ENCODE measurements at regions not wholly inside any gene's neighbourhood (a gene's known extent, or its start where the extent isn't known, plus 50 kb on each side); places are given as distances from the start of the nearest gene placed in this dataset.
"Not testable (repeated sequence)": the region's sequence is repeated elsewhere in the genome, so short reads cannot be mapped to it uniquely, and the experiment has no call there.

DNA sequence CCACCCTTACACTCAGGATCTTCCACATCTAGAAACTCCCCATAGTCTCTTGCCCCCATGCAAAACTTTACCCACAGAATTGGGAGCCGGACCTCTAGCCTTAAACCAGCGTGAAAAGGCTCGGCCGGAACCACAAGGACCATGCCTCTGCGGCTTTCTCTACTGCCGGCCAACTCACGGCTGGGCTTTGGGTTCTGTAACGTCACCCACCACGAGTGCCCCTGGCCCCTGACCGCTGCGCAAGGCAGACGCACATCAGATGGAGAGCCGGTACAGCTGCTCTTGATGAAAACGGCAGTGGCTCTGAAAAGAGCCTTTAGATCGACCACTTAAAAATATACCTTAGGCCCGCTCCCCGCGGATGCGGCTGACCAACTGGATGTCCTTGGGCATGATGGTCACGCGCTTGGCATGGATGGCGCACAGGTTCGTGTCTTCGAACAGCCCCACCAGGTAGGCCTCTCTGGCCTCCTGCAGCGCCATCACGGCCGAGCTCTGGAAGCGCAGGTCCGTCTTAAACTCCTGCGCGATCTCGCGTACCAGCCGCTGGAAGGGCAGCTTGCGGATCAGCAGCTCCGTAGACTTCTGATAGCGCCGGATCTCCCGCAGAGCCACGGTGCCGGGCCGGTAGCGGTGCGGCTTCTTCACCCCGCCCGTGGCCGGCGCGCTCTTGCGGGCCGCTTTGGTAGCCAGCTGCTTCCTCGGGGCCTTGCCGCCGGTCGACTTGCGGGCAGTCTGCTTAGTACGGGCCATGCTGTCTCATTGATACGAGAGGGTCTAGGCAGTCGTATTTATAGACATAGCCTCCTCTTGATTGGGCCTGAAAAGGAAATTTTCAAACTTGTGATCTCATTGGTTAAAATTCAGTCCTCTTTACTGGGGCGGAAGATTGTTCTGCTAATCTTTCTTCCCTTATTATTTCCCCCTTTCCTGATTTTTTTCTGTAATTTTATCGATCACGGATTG, 66.3 kb downstream of the FAM72C start:
- H3K27me3 ChIP-seq; H3K4me3 ChIP-seq; H3K9me3 ChIP-seq; H3K36me3 ChIP-seq (replicated peaks in 1 of 2; ENCODE audit: insufficient read depth in 1 of 2, low read depth in 2 of 2); intact Hi-C loops (cut with DNase I); H3K4me1 ChIP-seq: not testable (repeated sequence)
- WGBS, 2 donors: 0 to 47% methylated on average over 3 to 15 of the region's 62 CpGs
- ATAC-seq: peak; percentile 15
- TF ChIP-seq POLR2A (IDR thresholded peaks at IDR 0.05): peak in 1 of 3 donors; percentile 47
- TF ChIP-seq, protein P1, sequence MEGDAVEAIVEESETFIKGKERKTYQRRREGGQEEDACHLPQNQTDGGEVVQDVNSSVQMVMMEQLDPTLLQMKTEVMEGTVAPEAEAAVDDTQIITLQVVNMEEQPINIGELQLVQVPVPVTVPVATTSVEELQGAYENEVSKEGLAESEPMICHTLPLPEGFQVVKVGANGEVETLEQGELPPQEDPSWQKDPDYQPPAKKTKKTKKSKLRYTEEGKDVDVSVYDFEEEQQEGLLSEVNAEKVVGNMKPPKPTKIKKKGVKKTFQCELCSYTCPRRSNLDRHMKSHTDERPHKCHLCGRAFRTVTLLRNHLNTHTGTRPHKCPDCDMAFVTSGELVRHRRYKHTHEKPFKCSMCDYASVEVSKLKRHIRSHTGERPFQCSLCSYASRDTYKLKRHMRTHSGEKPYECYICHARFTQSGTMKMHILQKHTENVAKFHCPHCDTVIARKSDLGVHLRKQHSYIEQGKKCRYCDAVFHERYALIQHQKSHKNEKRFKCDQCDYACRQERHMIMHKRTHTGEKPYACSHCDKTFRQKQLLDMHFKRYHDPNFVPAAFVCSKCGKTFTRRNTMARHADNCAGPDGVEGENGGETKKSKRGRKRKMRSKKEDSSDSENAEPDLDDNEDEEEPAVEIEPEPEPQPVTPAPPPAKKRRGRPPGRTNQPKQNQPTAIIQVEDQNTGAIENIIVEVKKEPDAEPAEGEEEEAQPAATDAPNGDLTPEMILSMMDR (IDR thresholded peaks at IDR 0.05): peak in 2 of 7 experiments; percentile 6 to 18
- H3K27ac ChIP-seq: peak overlapping the region in 3 of 4 donors; percentile 12 to 61 (median 32)
- peak; percentile 22 to 56 (median 46) for DNase-seq

DNA sequence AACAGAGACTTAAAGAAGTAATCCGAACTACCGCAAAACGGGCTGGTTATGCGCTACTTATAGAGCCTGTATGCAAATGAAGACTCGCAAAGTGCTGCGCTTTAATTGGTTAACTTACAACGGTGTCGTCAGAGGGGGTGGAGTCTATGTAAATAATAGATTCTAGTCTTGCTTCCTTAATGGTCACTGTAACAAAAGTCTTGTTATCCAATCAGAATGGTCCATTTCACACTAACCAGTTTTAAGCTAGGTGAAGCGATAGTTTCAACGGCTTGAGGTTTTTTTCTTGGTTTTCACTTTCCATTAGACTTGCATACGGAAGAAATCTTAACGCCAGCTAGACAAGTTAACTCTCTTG, 67.2 kb downstream of the FAM72C start:
- 0 to 2% methylated on average over 7 to 11 of the region's 12 CpGs for WGBS, 2 donors
- intact Hi-C loops (cut with DNase I); H3K4me3 ChIP-seq; H3K36me3 ChIP-seq (replicated peaks in 1 of 2; ENCODE audit: insufficient read depth in 1 of 2, low read depth in 2 of 2); H3K9me3 ChIP-seq; H3K4me1 ChIP-seq; DNase-seq; H3K27me3 ChIP-seq: not testable (repeated sequence)
- peak overlapping the region in 2 of 4 donors; percentile 56 to 76 for H3K27ac ChIP-seq
- peak; percentile 98 for ATAC-seq
- peak in 1 of 3 donors; percentile 1 for TF ChIP-seq POLR2A (IDR thresholded peaks at IDR 0.05)

DNA sequence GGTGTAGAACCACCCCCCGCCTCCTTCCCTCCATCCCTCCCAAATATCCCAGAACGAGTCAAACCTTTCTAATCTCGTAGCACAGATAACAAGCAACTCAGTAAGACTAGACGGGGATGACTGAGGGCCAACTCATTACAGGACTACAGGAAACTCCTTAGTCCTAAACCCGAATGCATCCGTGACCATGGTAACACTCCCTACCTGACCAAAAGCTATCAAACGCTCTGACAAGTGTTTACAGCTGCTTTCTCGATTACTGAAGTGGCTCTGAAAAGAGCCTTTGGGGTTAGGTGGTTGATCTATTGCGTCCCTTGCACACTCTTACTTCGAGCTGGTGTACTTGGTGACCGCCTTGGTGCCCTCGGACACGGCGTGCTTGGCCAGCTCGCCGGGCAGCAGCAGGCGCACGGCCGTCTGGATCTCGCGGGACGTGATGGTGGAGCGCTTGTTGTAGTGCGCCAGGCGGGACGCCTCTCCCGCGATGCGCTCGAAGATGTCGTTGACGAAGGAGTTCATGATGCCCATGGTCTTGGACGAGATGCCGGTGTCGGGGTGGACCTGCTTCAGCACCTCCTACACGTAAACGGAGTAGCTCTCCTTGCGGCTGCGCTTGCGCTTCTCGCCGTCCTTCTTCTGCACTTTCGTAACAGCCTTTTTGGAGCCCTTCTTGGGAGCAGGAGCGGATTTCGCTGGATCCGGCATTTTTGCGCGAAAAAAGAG, 67.7 kb downstream of the FAM72C start:
- H3K27me3 ChIP-seq; H3K9me3 ChIP-seq; intact Hi-C loops (cut with DNase I); H3K36me3 ChIP-seq (replicated peaks in 1 of 2; ENCODE audit: insufficient read depth in 1 of 2, low read depth in 2 of 2); H3K4me1 ChIP-seq; H3K4me3 ChIP-seq: not testable (repeated sequence)
- WGBS, 2 donors: 0 to 6% methylated on average over 16 to 19 of the region's 48 CpGs
- peak overlapping the region in 2 of 4 donors; percentile 56 to 76 for H3K27ac ChIP-seq
- peak; percentile 57 for ATAC-seq
- peak; percentile 27 to 54 (median 44) for DNase-seq
- TF ChIP-seq POLR2A (IDR thresholded peaks at IDR 0.05): peak in 2 of 3 donors; percentile 31 to 56

DNA sequence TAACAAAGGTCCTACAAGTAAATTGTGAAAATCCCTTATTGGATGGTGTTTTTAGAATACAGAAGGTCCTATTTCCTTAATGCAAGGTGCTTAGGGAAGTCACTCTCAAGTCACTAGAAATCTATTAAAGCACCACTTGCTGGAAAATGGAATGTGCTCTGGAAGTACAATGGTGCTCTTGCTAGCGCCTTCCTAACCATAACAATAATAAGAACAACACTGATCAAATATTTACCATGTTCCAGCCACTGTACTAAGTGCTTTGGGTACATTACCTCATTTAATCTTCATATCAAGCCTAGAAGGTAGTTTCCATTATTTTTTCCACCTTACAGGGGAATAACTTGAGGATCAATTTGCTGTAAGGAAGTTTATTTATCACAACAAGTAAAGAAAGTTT, 75.4 kb downstream of the FAM72C start:
- ATAC-seq: peak; percentile 42
- no CpG with 5 or more reads among the region's 1 CpG for WGBS, 2 donors
- H3K27ac ChIP-seq; H3K4me3 ChIP-seq; intact Hi-C loops (cut with DNase I); H3K27me3 ChIP-seq; H3K9me3 ChIP-seq; H3K4me1 ChIP-seq; H3K36me3 ChIP-seq (replicated peaks in 1 of 2; ENCODE audit: insufficient read depth in 1 of 2, low read depth in 2 of 2); DNase-seq: not testable (repeated sequence)

DNA sequence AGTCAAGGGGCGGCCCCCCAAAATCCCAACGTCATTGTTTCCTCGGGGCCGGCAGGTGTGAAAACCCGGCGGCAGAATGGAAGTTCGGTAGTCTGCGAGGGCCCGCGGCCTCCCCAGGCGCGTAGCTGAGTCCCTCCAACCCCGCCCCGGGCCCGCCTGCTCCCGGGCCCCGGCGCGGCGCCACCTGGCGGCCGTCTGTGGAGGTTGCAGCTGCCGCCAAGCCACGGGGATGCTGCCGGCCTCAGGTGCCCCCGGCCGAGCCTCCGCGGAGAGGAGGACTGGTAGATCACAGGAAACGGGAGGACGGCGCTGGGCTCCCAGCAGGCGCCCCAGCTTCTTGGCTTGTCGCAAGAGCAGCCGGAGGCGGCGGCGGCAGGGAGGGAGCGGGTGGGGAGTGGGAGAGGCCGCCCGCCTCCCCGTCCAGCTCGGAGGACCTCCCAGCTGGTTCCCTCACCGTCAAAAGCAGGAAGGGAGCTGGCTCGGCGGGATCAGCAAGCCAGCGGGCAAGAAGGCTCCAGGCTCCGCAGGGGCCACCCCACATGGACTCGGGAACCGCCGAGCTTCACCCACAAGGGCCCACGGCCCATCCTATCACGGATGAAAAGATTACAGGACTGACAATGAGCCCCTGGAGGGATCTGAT, 86.7 kb downstream of the FAM72C start:
- WGBS, 2 donors: no CpG with 5 or more reads among the region's 53 CpGs
- H3K36me3 ChIP-seq (replicated peaks in 1 of 2; ENCODE audit: insufficient read depth in 1 of 2, low read depth in 2 of 2); H3K9me3 ChIP-seq; intact Hi-C loops (cut with DNase I); H3K4me3 ChIP-seq; H3K27me3 ChIP-seq; H3K27ac ChIP-seq; H3K4me1 ChIP-seq: not testable (repeated sequence)
- DNase-seq (peak; percentile 40 to 76 (median 67)), ATAC-seq (peak; percentile 92)
- TF ChIP-seq, protein P1 (IDR thresholded peaks at IDR 0.05): peak in 6 of 7 experiments; percentile 27 to 81 (median 40)

DNA sequence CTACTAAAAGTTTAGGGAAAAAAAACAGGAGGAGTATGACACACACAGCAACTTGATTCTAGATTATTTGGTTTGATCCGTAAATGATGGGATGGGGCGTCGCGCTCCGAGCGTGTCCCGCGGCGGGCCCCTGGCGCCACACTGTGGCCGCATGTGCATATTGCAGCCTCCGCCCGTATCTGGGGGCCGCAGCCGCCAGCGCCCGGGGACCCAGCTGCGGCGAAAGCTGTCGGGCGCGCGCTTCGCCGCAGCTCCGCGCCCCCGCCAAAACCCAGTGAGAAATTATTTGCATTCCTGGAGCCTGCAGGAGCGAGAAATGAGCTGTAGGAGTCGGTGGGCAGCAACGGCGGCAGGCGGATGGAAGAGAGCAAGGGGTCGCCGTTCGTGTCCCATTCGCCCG, 87.3 kb downstream of the FAM72C start:
- DNase-seq (peak; percentile 8 to 50 (median 36)), ATAC-seq (peak; percentile 74)
- 0% methylated on average over 19 of the region's 38 CpGs; no CpG with 5 or more reads in 1 of the 2 donors for WGBS, 2 donors
- H3K4me1 ChIP-seq; H3K27ac ChIP-seq; H3K27me3 ChIP-seq; H3K9me3 ChIP-seq; H3K36me3 ChIP-seq (replicated peaks in 1 of 2; ENCODE audit: insufficient read depth in 1 of 2, low read depth in 2 of 2); intact Hi-C loops (cut with DNase I); H3K4me3 ChIP-seq: not testable (repeated sequence)
- TF ChIP-seq, protein P1 (IDR thresholded peaks at IDR 0.05): peak in 2 of 7 experiments; percentile 9 to 13

DNA sequence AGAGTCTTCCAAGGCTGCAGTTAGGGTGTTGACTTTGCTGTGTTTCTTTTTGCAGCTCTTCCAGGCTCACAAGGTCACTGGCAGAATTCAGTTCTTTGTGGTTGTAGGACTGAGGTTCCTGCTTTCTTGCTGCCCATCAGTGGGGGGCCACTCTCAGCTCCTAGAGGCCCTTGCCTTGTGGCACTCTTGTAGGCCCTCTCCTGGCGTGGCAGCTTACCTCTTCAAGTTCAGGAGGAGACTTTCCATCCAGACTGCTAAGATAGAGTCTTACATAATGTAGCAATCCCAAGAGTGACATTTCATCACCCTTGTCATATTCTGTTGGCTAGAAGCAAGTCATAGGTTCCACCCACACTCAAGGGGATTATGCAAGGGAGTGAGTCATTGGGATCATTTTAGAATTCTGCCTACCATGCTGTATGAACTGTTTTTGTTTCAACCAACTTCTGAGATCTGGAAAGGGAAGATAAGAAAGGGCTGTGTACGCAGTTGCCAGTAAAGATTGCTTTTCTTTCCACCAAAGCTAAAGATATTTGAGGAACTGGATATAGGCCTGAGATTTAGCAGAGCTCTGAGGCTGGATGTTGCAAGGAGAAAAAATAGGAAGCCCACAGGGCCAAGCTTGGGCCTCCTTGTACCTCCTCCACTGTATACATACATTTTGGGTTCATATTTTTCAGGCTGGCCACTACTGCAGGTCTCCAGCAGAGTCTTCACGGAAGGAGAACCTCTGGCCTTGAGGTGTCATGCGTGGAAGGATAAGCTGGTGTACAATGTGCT, 91.8 kb downstream of the FAM72C start:
- WGBS, 2 donors: no CpG with 5 or more reads among the region's 4 CpGs
- H3K27ac ChIP-seq; H3K27me3 ChIP-seq; intact Hi-C loops (cut with DNase I); H3K4me1 ChIP-seq; H3K36me3 ChIP-seq (replicated peaks in 1 of 2; ENCODE audit: insufficient read depth in 1 of 2, low read depth in 2 of 2); H3K9me3 ChIP-seq; H3K4me3 ChIP-seq: not testable (repeated sequence)
- peak; percentile 67 for ATAC-seq
- DNase-seq: peak in 1 of 4 donors; percentile 1

DNA sequence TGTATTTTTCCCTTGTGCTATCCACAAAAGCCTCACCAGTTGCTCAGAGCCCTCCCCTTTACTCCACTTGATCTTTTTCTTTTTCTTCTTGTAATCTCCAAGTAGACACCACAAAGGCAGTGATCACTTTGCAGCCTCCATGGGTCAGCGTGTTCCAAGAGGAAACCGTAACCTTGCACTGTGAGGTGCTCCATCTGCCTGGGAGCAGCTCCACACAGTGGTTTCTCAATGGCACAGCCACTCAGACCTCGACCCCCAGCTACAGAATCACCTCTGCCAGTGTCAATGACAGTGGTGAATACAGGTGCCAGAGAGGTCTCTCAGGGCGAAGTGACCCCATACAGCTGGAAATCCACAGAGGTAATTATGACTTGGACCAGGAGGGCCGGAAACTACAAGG, 95.8 kb downstream of the FAM72C start:
- H3K27ac ChIP-seq; intact Hi-C loops (cut with DNase I); H3K36me3 ChIP-seq (replicated peaks in 1 of 2; ENCODE audit: insufficient read depth in 1 of 2, low read depth in 2 of 2); ATAC-seq; H3K27me3 ChIP-seq; H3K9me3 ChIP-seq; DNase-seq; H3K4me3 ChIP-seq; H3K4me1 ChIP-seq: not testable (repeated sequence)
- 80% methylated on average over 1 of the region's 5 CpGs; no CpG with 5 or more reads in 1 of the 2 donors for whole genome bisulfite sequencing, 2 donors

Measured in body of pancreas (tissue), 4 donors.